ENCODE measurements at regions not wholly inside any gene's neighbourhood (a gene's known extent, or its start where the extent isn't known, plus 50 kb on each side); places are given as distances from the start of the nearest gene placed in this dataset.

DNA sequence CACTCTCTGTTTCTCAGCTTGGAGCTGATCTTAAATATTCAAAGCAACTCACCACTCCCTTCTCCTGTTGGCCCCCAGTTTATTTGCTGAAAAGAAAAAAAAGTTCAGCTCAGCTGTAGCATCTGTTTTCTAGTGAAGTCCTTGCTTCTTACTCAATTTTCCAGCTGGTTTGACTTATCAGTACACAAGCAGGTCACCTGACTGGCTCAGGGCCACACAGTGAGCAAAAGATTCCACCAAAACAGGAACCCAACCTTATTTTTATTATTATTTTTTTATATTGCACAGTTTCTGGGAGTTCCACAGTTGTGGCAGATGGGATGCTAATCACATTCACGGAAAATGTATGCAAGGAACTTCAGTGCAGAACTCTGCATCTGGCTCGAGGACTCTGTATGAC lies 390.7 kb upstream of the RGMA start (continued):
- TF ChIP-seq, protein P1, sequence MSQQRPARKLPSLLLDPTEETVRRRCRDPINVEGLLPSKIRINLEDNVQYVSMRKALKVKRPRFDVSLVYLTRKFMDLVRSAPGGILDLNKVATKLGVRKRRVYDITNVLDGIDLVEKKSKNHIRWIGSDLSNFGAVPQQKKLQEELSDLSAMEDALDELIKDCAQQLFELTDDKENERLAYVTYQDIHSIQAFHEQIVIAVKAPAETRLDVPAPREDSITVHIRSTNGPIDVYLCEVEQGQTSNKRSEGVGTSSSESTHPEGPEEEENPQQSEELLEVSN (IDR thresholded peaks at IDR 0.05) = no peak
- TF ChIP-seq, protein P2, sequence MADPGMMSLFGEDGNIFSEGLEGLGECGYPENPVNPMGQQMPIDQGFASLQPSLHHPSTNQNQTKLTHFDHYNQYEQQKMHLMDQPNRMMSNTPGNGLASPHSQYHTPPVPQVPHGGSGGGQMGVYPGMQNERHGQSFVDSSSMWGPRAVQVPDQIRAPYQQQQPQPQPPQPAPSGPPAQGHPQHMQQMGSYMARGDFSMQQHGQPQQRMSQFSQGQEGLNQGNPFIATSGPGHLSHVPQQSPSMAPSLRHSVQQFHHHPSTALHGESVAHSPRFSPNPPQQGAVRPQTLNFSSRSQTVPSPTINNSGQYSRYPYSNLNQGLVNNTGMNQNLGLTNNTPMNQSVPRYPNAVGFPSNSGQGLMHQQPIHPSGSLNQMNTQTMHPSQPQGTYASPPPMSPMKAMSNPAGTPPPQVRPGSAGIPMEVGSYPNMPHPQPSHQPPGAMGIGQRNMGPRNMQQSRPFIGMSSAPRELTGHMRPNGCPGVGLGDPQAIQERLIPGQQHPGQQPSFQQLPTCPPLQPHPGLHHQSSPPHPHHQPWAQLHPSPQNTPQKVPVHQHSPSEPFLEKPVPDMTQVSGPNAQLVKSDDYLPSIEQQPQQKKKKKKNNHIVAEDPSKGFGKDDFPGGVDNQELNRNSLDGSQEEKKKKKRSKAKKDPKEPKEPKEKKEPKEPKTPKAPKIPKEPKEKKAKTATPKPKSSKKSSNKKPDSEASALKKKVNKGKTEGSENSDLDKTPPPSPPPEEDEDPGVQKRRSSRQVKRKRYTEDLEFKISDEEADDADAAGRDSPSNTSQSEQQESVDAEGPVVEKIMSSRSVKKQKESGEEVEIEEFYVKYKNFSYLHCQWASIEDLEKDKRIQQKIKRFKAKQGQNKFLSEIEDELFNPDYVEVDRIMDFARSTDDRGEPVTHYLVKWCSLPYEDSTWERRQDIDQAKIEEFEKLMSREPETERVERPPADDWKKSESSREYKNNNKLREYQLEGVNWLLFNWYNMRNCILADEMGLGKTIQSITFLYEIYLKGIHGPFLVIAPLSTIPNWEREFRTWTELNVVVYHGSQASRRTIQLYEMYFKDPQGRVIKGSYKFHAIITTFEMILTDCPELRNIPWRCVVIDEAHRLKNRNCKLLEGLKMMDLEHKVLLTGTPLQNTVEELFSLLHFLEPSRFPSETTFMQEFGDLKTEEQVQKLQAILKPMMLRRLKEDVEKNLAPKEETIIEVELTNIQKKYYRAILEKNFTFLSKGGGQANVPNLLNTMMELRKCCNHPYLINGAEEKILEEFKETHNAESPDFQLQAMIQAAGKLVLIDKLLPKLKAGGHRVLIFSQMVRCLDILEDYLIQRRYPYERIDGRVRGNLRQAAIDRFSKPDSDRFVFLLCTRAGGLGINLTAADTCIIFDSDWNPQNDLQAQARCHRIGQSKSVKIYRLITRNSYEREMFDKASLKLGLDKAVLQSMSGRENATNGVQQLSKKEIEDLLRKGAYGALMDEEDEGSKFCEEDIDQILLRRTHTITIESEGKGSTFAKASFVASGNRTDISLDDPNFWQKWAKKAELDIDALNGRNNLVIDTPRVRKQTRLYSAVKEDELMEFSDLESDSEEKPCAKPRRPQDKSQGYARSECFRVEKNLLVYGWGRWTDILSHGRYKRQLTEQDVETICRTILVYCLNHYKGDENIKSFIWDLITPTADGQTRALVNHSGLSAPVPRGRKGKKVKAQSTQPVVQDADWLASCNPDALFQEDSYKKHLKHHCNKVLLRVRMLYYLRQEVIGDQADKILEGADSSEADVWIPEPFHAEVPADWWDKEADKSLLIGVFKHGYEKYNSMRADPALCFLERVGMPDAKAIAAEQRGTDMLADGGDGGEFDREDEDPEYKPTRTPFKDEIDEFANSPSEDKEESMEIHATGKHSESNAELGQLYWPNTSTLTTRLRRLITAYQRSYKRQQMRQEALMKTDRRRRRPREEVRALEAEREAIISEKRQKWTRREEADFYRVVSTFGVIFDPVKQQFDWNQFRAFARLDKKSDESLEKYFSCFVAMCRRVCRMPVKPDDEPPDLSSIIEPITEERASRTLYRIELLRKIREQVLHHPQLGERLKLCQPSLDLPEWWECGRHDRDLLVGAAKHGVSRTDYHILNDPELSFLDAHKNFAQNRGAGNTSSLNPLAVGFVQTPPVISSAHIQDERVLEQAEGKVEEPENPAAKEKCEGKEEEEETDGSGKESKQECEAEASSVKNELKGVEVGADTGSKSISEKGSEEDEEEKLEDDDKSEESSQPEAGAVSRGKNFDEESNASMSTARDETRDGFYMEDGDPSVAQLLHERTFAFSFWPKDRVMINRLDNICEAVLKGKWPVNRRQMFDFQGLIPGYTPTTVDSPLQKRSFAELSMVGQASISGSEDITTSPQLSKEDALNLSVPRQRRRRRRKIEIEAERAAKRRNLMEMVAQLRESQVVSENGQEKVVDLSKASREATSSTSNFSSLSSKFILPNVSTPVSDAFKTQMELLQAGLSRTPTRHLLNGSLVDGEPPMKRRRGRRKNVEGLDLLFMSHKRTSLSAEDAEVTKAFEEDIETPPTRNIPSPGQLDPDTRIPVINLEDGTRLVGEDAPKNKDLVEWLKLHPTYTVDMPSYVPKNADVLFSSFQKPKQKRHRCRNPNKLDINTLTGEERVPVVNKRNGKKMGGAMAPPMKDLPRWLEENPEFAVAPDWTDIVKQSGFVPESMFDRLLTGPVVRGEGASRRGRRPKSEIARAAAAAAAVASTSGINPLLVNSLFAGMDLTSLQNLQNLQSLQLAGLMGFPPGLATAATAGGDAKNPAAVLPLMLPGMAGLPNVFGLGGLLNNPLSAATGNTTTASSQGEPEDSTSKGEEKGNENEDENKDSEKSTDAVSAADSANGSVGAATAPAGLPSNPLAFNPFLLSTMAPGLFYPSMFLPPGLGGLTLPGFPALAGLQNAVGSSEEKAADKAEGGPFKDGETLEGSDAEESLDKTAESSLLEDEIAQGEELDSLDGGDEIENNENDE (IDR thresholded peaks at IDR 0.05; ENCODE audit: insufficient replicate concordance, low read length) = no peak

Data from H1 (cell line).